Spleen (tissue), 7 donors: ENCODE measurements at regions not wholly inside any gene's neighbourhood (a gene's known extent, or its start where the extent isn't known, plus 50 kb on each side); places are given as distances from the start of the nearest gene placed in this dataset.

Source experiments
- POLR2A ChIP-seq, 3 donors: fragments of 450-650 bp; IDR thresholded peaks; one replicate each; pipeline ENCODE4 v1.5.1; 2017; ENCODE audit warnings: antibody characterized with exemption in 3 of 3, mild to moderate bottlenecking in 1 of 3
- POLR2AphosphoS5 ChIP-seq, 3 donors: sonication (generic); formaldehyde crosslinking; IDR thresholded peaks; one replicate each; pipeline ENCODE4 v1.5.1; 2017; ENCODE audit warnings: antibody characterized with exemption in 3 of 3
- TF ChIP-seq, protein P1 (sequence below), 11 experiments: fragments of 200-600 bp in 7 of 11; fragments of 450-650 bp in 4 of 11; sonication (generic) in 4 of 11; IDR thresholded peaks in 8 of 11; conservative IDR thresholded peaks in 3 of 11; 1 replicate in 7 of 11; 2 replicates in 4 of 11; pipeline versions ENCODE4 v1.4.0 to v1.8.0; 2016 to 2021; ENCODE audit warnings: antibody characterized with exemption in 11 of 11, inconsistent platforms in 4 of 11, mild to moderate bottlenecking in 1 of 11
- donor health status: DM: no; HTN: no; CAD: no; lungs with moderate emphysema.
- donor health status: DM: no; HTN: no; CAD: no.
- donor health status: DM: no; HTN: no; CAD: no.

DNA sequence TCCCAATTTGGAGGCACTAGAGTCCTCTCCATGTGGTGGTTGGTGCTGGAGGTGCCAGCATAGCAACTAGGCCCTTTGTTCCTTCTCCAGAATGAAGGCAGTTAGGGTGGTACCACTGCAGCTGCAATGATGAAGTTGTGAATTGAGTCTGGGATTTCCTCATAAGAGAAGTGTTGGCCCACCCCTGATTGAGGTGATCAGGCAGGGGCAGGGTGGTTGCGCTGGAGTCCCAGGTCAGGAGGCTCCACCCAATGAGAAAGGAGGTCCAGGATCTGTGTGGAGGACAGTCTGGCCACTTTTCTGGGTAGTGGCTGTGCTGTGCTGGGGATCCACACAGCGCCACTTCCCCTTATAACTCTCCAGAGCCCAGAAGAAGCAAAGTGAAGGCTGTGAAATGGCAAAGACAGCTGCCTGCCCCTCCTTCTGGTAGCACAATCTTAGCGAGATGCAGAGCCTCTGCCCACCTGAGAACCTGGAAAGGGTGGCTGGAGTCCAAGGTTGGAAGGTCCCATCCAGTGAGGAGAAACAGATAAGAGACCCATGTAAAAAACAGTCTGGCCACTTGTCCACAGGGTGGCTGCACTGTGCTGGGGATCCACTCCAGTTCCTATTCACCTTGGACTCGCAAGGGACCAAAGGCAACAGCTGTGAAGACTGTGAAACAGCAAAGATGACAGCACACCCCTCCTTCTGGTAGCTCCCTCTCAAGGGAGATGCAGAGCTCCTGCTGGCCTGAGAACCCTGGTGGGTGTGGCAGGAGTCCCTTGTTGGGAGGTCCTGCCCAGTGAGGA lies 124.6 kb downstream of the RRAGB start:
- TF ChIP-seq, protein P1, sequence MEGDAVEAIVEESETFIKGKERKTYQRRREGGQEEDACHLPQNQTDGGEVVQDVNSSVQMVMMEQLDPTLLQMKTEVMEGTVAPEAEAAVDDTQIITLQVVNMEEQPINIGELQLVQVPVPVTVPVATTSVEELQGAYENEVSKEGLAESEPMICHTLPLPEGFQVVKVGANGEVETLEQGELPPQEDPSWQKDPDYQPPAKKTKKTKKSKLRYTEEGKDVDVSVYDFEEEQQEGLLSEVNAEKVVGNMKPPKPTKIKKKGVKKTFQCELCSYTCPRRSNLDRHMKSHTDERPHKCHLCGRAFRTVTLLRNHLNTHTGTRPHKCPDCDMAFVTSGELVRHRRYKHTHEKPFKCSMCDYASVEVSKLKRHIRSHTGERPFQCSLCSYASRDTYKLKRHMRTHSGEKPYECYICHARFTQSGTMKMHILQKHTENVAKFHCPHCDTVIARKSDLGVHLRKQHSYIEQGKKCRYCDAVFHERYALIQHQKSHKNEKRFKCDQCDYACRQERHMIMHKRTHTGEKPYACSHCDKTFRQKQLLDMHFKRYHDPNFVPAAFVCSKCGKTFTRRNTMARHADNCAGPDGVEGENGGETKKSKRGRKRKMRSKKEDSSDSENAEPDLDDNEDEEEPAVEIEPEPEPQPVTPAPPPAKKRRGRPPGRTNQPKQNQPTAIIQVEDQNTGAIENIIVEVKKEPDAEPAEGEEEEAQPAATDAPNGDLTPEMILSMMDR (IDR thresholded peaks at IDR 0.05 in 8 of 11, conservative IDR thresholded peaks at IDR 0.05 in 3 of 11) = no peak
- TF ChIP-seq POLR2A (IDR thresholded peaks at IDR 0.05) (no peak), POLR2AphosphoS5 (IDR thresholded peaks at IDR 0.05) (no peak)
